IMR-90 (cell line): ENCODE measurements at regions not wholly inside any gene's neighbourhood (a gene's known extent, or its start where the extent isn't known, plus 50 kb on each side); places are given as distances from the start of the nearest gene placed in this dataset.

ENCODE experiments used
- ATAC-seq: fragments of 200-7000 bp; cut with Tn5 transposase; 2 replicates; pipeline ENCODE4 v1.9.1; 2020; ENCODE audit warnings: low read depth, mild to moderate bottlenecking, moderate library complexity
- BruUV-seq: library from RNA; stranded (reverse); fragments of 400-500 nt; replicated peaks from 2 replicates; lab custom pipeline; 2021; lab: Mats Ljungman, UMichigan
- CTCF ChIA-PET: fragments of 300-600 bp; formaldehyde crosslinking; extraction: SDS; loops from one replicate; lab custom pipeline; 2021; ENCODE audit warnings: antibody characterized with exemption; lab: Yijun Ruan, JAX
- POLR2A ChIA-PET: fragments of 300-600 bp; sonication (Branson Sonifier 250); formaldehyde crosslinking; loops from one replicate; lab custom pipeline; 2022; ENCODE audit warnings: antibody characterized with exemption; ENCODE audit not compliant: unreplicated experiment; lab: Charles Lee
- DNase-seq: peaks from one replicate; pipeline ENCODE4 v3.0.0; 2013
- H2AFZ ChIP-seq: replicated peaks from 2 replicates; pipeline ENCODE3; 2013; ENCODE audit warnings: low read length, mild to moderate bottlenecking; ENCODE audit not compliant: poor library complexity
- H2AK5ac ChIP-seq: 2 replicates; pipeline ENCODE4 v1.6.1; 2013; ENCODE audit warnings: low read depth, low read length, inconsistent platforms
- H2AK9ac ChIP-seq: replicated peaks from 2 replicates; pipeline ENCODE3; 2013; ENCODE audit warnings: mild to moderate bottlenecking, low read depth, low read length, moderate library complexity; ENCODE audit not compliant: poor library complexity
- H2BK120ac ChIP-seq: 2 replicates; pipeline ENCODE4 v1.6.1; 2013; ENCODE audit warnings: low read depth, low read length, inconsistent platforms
- H2BK15ac ChIP-seq: 3 replicates; pipeline ENCODE4 v1.6.1; 2013; ENCODE audit warnings: low read depth, low read length, inconsistent platforms
- H2BK20ac ChIP-seq: 2 replicates; pipeline ENCODE4 v1.6.1; 2013; ENCODE audit warnings: low read depth, mild to moderate bottlenecking, inconsistent platforms, low read length, moderate library complexity
- H2BK5ac ChIP-seq: 2 replicates; pipeline ENCODE4 v1.6.1; 2013; ENCODE audit warnings: mild to moderate bottlenecking, low read depth, low read length, inconsistent platforms; ENCODE audit not compliant: poor library complexity, severe bottlenecking
- H3K14ac ChIP-seq: replicated peaks from 2 replicates; pipeline ENCODE4 v1.6.1; 2013; ENCODE audit warnings: low read depth, low read length, inconsistent platforms
- H3K18ac ChIP-seq: 2 replicates; pipeline ENCODE4 v1.6.1; 2013; ENCODE audit warnings: low read depth, low read length, control low read depth
- H3K23ac ChIP-seq: 2 replicates; pipeline ENCODE4 v1.6.1; 2013; ENCODE audit warnings: low read depth, low read length, inconsistent platforms
- H3K27ac ChIP-seq: 2 replicates; pipeline ENCODE4 v1.5.1; 2013; ENCODE audit warnings: mild to moderate bottlenecking, control low read depth, low read length; ENCODE audit not compliant: insufficient read depth
- H3K27me3 ChIP-seq: 2 replicates; pipeline ENCODE4 v1.6.1; 2013; ENCODE audit warnings: low read length; ENCODE audit not compliant: control insufficient read depth, insufficient read depth
- H3K36me3 ChIP-seq: 2 replicates; pipeline ENCODE4 v1.6.1; 2013; ENCODE audit warnings: low read length, mixed read lengths; ENCODE audit not compliant: control insufficient read depth, insufficient read depth
- H3K4ac ChIP-seq: 2 replicates; pipeline ENCODE4 v1.6.1; 2013; ENCODE audit warnings: low read depth, low read length, inconsistent platforms
- H3K4me1 ChIP-seq: 2 replicates; pipeline ENCODE4 v1.6.1; 2013; ENCODE audit warnings: low read length, mixed read lengths; ENCODE audit not compliant: control insufficient read depth, insufficient read depth
- H3K4me2 ChIP-seq: 2 replicates; pipeline ENCODE4 v1.6.1; 2013; ENCODE audit warnings: low read depth, mild to moderate bottlenecking, control low read depth, low read length, moderate library complexity
- H3K4me3 ChIP-seq: 2 replicates; pipeline ENCODE4 v1.5.1; 2013; ENCODE audit warnings: low read depth, mild to moderate bottlenecking, control low read depth, low read length, moderate library complexity; ENCODE audit not compliant: insufficient read depth
- H3K56ac ChIP-seq: 2 replicates; pipeline ENCODE4 v1.6.1; 2013; ENCODE audit warnings: low read length, inconsistent platforms; ENCODE audit not compliant: insufficient read depth; ENCODE audit errors: extremely low read depth
- H3K79me1 ChIP-seq, 2 experiments: 2 replicates each; pipeline ENCODE4 v1.6.1; 2013; ENCODE audit warnings: low read length in 2 of 2, inconsistent platforms in 1 of 2, low read depth in 1 of 2
- H3K9ac ChIP-seq: 2 replicates; pipeline ENCODE4 v1.6.1; 2013; ENCODE audit warnings: low read depth, low read length, control low read depth
- H3K9me1 ChIP-seq: 2 replicates; pipeline ENCODE4 v1.6.1; 2013; ENCODE audit warnings: low read length, inconsistent platforms; ENCODE audit not compliant: insufficient read depth
- H3K9me3 ChIP-seq: 2 replicates; pipeline ENCODE4 v1.6.1; 2013; ENCODE audit warnings: low read length; ENCODE audit not compliant: control insufficient read depth, insufficient read depth
- H4K20me1 ChIP-seq: 2 replicates; pipeline ENCODE4 v1.6.1; 2013; ENCODE audit warnings: low read length, inconsistent platforms; ENCODE audit not compliant: insufficient read depth
- H4K5ac ChIP-seq: 2 replicates; pipeline ENCODE4 v1.6.1; 2013; ENCODE audit warnings: mild to moderate bottlenecking, low read depth, low read length, control low read depth
- H4K8ac ChIP-seq, 2 experiments: 2 replicates each; pipeline ENCODE4 v1.6.1; 2013; ENCODE audit warnings: low read depth in 2 of 2, low read length in 2 of 2, control low read depth in 1 of 2, inconsistent platforms in 1 of 2
- H4K91ac ChIP-seq: 2 replicates; pipeline ENCODE4 v1.6.1; 2013; ENCODE audit warnings: low read depth, low read length, inconsistent platforms; ENCODE audit not compliant: insufficient read depth
- CEBPB ChIP-seq: IDR thresholded peaks from 2 replicates; pipeline ENCODE4 v1.6.1; 2012; ENCODE audit warnings: low read depth, low read length, improper control_type of control experiment
- CTCF ChIP-seq: conservative IDR thresholded peaks from 2 replicates; pipeline ENCODE4 v1.5.1; 2012; ENCODE audit warnings: mild to moderate bottlenecking, low read depth, low read length, improper control_type of control experiment
- RFX5 ChIP-seq: IDR thresholded peaks from 2 replicates; pipeline ENCODE4 v1.8.0; 2012; ENCODE audit warnings: low read depth, mild to moderate bottlenecking, low read length, moderate library complexity
- USF2 ChIP-seq: fragments of 150-350 bp; IDR thresholded peaks from 2 replicates; pipeline ENCODE4 v1.6.1; 2017; ENCODE audit warnings: mild to moderate bottlenecking, antibody characterized with exemption, low read length, low read depth
- WGBS, 2 experiments: methylation state at CpG; one replicate each; pipeline versions ENCODE4 v1.1.5 to v1.1.7; 2013; ENCODE audit warnings: missing lambda C conversion rate in 2 of 2; ENCODE audit not compliant: insufficient read length in 1 of 2; ENCODE audit errors: extremely low coverage in 2 of 2; 5-methylcytosine and 5-hydroxymethylcytosine counted together
- dilution Hi-C: fragments of 300-500 bp; cut with HindIII; formaldehyde crosslinking; loops from one replicate; pipeline ENCODE4 v1.14.3; 2018; ENCODE audit warnings: low sequenced_read_pairs; ENCODE audit not compliant: unreplicated experiment
- in situ Hi-C: fragments of 300-500 bp; cut with MboI; formaldehyde crosslinking; loops from 3 replicates; pipeline ENCODE4 v1.14.3; 2019; ENCODE audit warnings: low sequenced_read_pairs, inconsistent platforms, mixed read lengths
- intact Hi-C: fragments of 100-400 bp; cut with micrococcal nuclease; formaldehyde crosslinking; loops from 2 replicates; pipeline ENCODE4 v1.10.0; 2022

- ChIA-PET POLR2A (no interaction called here), CTCF (interaction anchor here (0.6 kb wide), 1 partner anchor 11 kb away, joined by 3 read pairs; no protein-coding TSS in a partner anchor)
- in situ Hi-C loops = no loop called here
- Histone ChIP-seq H3K9me3 (no peaks in the 10 kb centered on the region; the same call in 1 of the 2 replicates), H3K9me1 (no peaks in the 10 kb centered on the region), H2BK120ac (no peak overlapping the region), H4K5ac (no peak overlapping the region), H2AFZ (no peak overlapping the region), H3K27me3 (no peaks in the 10 kb centered on the region), H2BK15ac (no peak overlapping the region), H2AK9ac (no peak overlapping the region), H3K36me3 (no peaks in the 10 kb centered on the region), H2BK5ac (no peak overlapping the region), H3K23ac (no peak overlapping the region), H3K79me1 (no peaks in the 10 kb centered on the region), H3K56ac (no peak overlapping the region), H4K91ac (no peak overlapping the region), H3K18ac (no peak overlapping the region), H3K4me2 (no peak overlapping the region), H2BK20ac (no peak overlapping the region), H3K4me1 (no peaks in the 10 kb centered on the region), H3K9ac (no peak overlapping the region), H4K8ac (no peak overlapping the region), H3K14ac (no peak overlapping the region), H3K27ac (no peak overlapping the region), H3K4ac (no peak overlapping the region), H4K20me1 (no peaks in the 10 kb centered on the region; the same call in 1 of the 2 replicates), H2AK5ac (no peak overlapping the region), H3K4me3 (no peak overlapping the region)
- no peak for TF ChIP-seq CEBPB
- no peak for TF ChIP-seq USF2
- no peak for TF ChIP-seq CTCF
- TF ChIP-seq RFX5 = no peak
- 52% methylated on average over 2 of the region's 3 CpGs; no CpG with 5 or more reads in 1 of the 2 experiments for WGBS, 2 experiments
- BruUV-seq = no TSS peak
- ATAC-seq (no peak), DNase-seq (no peak)
- dilution Hi-C loops = no loop called here
- intact Hi-C loops = no loop called here
Observed at GRCh38 chr20:40880063-40880728, 148.4 kb upstream of the TOP1 start.
